ENCODE measurements at regions not wholly inside any gene's neighbourhood (a gene's known extent, or its start where the extent isn't known, plus 50 kb on each side); places are given as distances from the start of the nearest gene placed in this dataset.

GRCh38 chr20:11721411-11721810 is 196.3 kb upstream of the BTBD3 start:
- no peaks in the 10 kb centered on the region for H3K9me3 ChIP-seq
- ATAC-seq: no peak
- H3K27ac ChIP-seq: no peak overlapping the region
- 88 to 93% methylated on average over 1 to 2 of the region's 2 CpGs for WGBS, 2 donors (ENCODE audit: low coverage in 1 of 2)
- no peaks in the 10 kb centered on the region for H3K36me3 ChIP-seq
- no peaks in the 10 kb centered on the region for H3K4me1 ChIP-seq
- no peaks in the 10 kb centered on the region for H3K27me3 ChIP-seq
- no peak overlapping the region for H3K4me3 ChIP-seq
- no peak for TF ChIP-seq EP300 (IDR thresholded peaks at IDR 0.05)
- no peak for TF ChIP-seq CTCF (IDR thresholded peaks at IDR 0.05)
- TF ChIP-seq POLR2A (IDR thresholded peaks at IDR 0.05): no peak
- no peak for TF ChIP-seq POLR2AphosphoS5 (IDR thresholded peaks at IDR 0.05)

- Histone ChIP-seq H3K27me3 (no peaks in the 10 kb centered on the region), H3K9me3 (no peaks in the 10 kb centered on the region), H3K4me1 (no peaks in the 10 kb centered on the region), H3K27ac (no peak overlapping the region), H3K36me3 (no peaks in the 10 kb centered on the region), H3K4me3 (no peak overlapping the region)
- TF ChIP-seq POLR2AphosphoS5 (IDR thresholded peaks at IDR 0.05): no peak
- no peak for TF ChIP-seq EP300 (IDR thresholded peaks at IDR 0.05)
- TF ChIP-seq CTCF (IDR thresholded peaks at IDR 0.05): no peak
- no peak for TF ChIP-seq POLR2A (IDR thresholded peaks at IDR 0.05)
- WGBS, 2 donors (ENCODE audit: low coverage in 1 of 2): 51 to 63% methylated on average over 3 of the region's 3 CpGs
- no peak for ATAC-seq
Measured at GRCh38 chr20:11724097-11724496, 193.6 kb upstream of the BTBD3 start.

- H3K27ac ChIP-seq: no peak overlapping the region
- WGBS, 2 donors (ENCODE audit: low coverage in 1 of 2): 50 to 51% methylated on average over 3 of the region's 3 CpGs
- H3K36me3 ChIP-seq: no peaks in the 10 kb centered on the region
- H3K4me3 ChIP-seq: no peak overlapping the region
- no peaks in the 10 kb centered on the region for H3K4me1 ChIP-seq
- no peak for ATAC-seq
- H3K27me3 ChIP-seq: no peaks in the 10 kb centered on the region
- TF ChIP-seq POLR2AphosphoS5 (IDR thresholded peaks at IDR 0.05) (no peak), CTCF (IDR thresholded peaks at IDR 0.05) (no peak), EP300 (IDR thresholded peaks at IDR 0.05) (no peak), POLR2A (IDR thresholded peaks at IDR 0.05) (no peak)
- no peaks in the 10 kb centered on the region for H3K9me3 ChIP-seq
Measured at GRCh38 chr20:11726026-11726425, 191.7 kb upstream of the BTBD3 start.

DNA sequence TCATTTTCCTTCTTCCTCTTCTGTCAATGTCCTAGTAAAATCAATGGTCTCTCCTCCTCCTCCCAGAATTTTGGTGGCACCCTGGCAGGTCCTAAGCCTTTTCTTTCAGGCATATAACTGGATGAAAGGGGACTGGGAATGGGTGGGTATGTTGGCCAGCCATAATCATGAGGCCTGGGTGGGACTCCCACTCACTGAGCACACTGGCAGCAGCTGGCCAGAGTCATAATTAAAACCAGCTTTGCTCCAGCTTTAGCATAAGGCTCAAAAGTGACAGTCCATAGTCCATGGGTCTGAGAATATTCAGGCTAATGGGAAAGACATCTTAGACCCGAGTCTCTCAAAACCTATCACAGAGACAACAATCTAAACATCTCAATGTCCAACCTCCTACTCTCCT is 190.0 kb upstream of the BTBD3 start:
- no peak for ATAC-seq
- Histone ChIP-seq H3K27me3 (no peaks in the 10 kb centered on the region), H3K36me3 (no peaks in the 10 kb centered on the region), H3K27ac (no peak overlapping the region), H3K4me3 (no peak overlapping the region), H3K4me1 (no peaks in the 10 kb centered on the region), H3K9me3 (no peaks in the 10 kb centered on the region)
- no peak for TF ChIP-seq EP300 (IDR thresholded peaks at IDR 0.05)
- TF ChIP-seq CTCF (IDR thresholded peaks at IDR 0.05): no peak
- TF ChIP-seq POLR2A (IDR thresholded peaks at IDR 0.05): no peak
- no peak for TF ChIP-seq POLR2AphosphoS5 (IDR thresholded peaks at IDR 0.05)
- 75% methylated on average over 1 of the region's 1 CpG; no CpG with 5 or more reads in 1 of the 2 donors for WGBS, 2 donors (ENCODE audit: low coverage in 1 of 2)

DNA sequence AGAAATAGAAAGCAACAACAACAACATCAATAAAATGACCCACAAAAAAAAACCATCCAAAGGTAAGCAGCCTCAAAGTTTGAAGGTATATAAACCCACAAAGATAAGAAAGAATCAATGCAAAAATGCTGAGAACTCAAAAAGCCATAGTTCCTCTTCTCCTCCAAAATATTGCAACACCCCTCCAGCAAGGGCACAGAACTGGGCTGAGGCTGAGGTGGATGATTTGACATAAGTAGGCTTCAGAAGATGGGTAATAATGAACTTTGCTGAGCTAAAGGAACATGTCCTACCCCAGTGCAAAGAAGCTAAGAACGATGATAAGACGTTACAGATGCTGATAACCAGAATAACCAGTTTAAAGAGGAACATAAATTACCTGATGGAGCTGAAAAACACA is 188.8 kb upstream of the BTBD3 start:
- WGBS, 2 donors (ENCODE audit: low coverage in 1 of 2): 67 to 82% methylated on average over 1 to 2 of the region's 2 CpGs

More for the DNA sequence above, 188.8 kb upstream of the BTBD3 start:
- H3K27me3 ChIP-seq: no peaks in the 10 kb centered on the region
- ATAC-seq: no peak
- no peak overlapping the region for H3K27ac ChIP-seq
- H3K4me1 ChIP-seq: no peaks in the 10 kb centered on the region
- TF ChIP-seq POLR2AphosphoS5 (IDR thresholded peaks at IDR 0.05) (no peak), POLR2A (IDR thresholded peaks at IDR 0.05) (no peak), EP300 (IDR thresholded peaks at IDR 0.05) (no peak), CTCF (IDR thresholded peaks at IDR 0.05) (no peak)
- H3K9me3 ChIP-seq: no peaks in the 10 kb centered on the region
- H3K4me3 ChIP-seq: no peak overlapping the region
- H3K36me3 ChIP-seq: no peaks in the 10 kb centered on the region
